Stimulated activated CD4-positive, alpha-beta T cell treated with anti-CD3 and anti-CD28 coated beads, Interleukin-2, amount 100 ng/mL, for 48 hours (primary cell): ENCODE measurements at regions not wholly inside any gene's neighbourhood (a gene's known extent, or its start where the extent isn't known, plus 50 kb on each side); places are given as distances from the start of the nearest gene placed in this dataset.
"Not testable (repeated sequence)": the region's sequence is repeated elsewhere in the genome, so short reads cannot be mapped to it uniquely, and the experiment has no call there.

Experiments
- DNase-seq, 2 donors: peaks; one replicate each; pipeline ENCODE4 v3.0.0-alpha.2; 2020

DNA sequence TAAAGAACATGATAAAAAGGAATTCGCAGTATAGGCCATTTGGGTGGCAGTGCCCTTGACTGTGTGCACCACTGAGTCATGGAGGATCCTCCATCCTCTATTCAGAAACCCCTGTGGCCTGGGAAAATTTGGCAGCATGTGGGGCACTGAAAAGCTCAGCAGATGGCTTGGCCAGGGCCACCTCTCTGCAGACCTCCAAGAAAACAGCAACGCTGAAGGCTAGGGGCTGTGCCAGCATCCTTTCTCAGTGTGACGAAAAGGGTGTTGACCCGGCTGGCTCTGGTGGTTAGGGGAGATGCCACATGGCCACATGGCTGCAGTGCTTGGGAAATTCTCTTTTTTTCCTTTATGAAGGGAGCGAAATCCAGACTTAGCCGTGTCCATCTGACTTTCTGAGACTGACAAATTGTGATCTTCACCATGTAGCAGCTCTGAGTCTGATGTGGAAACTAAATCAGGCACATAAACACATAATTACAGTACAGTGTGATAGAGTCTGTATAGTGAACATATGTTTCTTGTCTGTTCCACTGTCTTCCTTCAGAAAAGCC is 178.0 kb downstream of the KCTD12 start:
- no peak for DNase-seq

GRCh38 chr13:76707360-76707759 is 178.8 kb downstream of the KCTD12 start:
- no peak for DNase-seq

DNA sequence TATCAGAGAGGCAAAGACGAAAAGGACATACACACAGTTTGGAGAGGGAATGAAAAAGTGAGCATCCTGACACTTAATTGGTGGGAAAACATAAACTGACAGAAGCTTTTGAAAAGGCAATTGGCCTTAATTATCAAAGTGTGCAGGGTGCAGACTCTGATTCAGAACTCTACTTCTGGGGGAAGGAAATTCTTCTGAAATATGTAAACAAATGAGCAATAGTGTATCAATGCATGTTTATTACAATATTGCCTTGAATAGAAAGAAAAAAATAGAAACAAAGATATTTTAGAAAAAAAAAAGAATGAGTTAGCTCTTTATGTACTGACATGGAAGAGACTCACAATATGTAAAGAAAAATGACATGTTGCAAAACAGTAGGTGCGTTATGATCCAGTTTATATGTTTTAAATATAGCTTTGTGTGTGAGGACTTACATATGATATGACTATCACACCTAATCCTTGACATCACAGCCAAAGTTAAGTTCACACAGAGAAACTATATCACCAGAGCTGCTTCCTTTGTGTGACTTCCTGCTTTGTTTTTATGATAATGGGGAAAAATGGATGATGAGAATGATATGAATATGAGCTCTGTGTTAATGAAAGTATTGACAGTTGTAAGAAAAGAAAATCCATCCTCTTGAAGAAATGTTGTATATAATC is 182.4 kb downstream of the KCTD12 start:
- DNase-seq: no peak

DNA sequence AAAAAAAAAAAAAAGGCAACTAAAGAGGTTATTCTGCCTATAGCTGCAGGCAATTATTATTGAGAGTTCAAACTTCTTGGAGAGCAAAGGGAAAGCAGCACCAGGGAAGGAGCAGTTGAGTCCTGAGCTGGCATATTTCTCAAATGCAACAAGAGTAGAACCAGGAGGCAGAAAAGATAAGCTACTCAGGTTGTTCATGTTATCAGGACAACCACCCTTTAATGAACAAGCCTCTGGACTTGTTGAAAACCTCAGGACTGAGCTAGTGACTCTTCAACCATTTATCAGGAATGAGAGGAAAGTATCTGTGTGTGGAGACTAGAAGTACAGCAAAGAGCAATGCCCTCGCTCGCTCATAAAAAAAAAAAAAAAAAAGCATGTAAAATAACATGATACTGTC is 183.0 kb downstream of the KCTD12 start:
- DNase-seq: no peak

DNA sequence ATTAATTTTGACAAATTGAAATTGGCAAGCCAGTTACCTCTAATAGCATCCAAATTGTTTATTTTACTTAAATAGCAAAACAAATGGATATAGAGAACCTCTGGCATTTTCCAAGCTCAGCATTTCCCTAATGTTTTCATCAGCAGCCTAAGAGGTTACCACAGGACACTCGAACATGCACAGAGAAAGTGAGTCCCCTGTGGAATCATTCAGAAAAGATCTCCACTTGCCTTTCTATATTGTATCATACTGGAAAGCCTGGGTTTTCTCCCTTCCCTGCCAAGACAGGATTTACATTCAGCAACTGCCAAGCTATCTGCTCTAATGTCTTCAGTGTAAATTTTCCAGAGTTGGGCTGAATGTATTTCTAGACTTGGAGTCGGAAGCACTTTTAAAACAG is 188.9 kb downstream of the KCTD12 start:
- DNase-seq: no peak

DNA sequence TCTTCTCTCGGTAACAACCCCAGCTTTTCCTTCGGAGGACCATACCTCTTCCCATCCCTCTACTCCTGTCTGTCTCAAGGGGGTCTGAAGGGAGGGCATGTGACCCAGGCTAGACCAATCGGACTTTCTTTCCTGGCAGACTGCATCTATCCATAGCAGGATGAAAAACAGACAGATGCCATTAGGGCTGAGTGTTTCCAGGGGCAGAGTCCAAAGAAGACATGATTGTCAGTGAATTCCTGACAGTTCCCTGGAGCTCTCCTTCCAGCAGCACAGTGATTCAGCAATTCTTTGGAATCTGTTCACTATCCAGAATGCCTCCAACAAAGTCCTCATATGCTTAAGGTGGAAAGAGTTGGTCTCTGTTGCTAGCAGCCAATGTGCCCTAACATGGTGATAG is 189.8 kb downstream of the KCTD12 start:
- no peak for DNase-seq

DNA sequence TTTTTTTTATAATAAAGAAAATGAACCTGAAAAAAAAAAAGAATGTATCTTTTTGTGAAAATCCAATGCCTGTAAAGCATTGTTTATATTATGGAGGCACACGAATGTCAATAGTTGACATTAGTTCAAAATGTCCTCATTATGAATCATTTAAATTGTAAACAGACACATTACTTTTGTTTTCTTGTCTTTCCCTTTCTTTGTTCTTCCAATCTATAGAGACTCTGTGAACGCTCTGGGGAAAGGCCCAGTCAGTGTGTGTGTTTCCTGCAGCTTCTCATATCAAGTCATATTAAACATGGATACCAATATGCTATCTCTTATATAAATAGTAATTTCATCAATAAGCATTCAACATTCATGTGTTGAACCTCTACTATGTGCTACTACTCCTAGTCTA is 193.1 kb downstream of the KCTD12 start:
- DNase-seq: no peak

DNA sequence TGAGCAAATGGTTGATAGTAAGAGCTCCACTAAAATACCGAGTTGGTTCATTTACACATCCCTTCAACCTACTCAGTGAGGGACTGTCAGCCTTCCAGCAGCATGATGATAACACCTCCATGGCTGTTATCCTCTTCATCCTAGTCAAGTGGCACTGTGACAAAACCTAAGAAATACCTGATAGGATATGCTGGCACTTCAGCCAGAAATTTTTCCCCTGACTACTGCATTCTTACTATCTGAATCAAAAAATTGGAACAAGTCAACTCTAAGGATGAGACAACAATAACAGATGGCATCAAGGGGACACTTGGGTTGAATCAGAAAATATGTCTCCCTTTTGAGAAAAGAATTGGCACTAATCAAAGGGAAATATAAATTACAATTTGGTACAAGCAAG is 193.9 kb downstream of the KCTD12 start:
- no peak for DNase-seq

GRCh38 chr13:76690611-76691010 is 195.6 kb downstream of the KCTD12 start:
- no peak for DNase-seq

GRCh38 chr13:76687467-76687866 is 198.7 kb downstream of the KCTD12 start:
- no peak for DNase-seq

- no peak for DNase-seq
These were observed 200.3 kb downstream of the KCTD12 start for GRCh38 chr13:76685938-76686337.

- DNase-seq: no peak
These were observed 201.9 kb downstream of the KCTD12 start for GRCh38 chr13:76684336-76684735.

DNA sequence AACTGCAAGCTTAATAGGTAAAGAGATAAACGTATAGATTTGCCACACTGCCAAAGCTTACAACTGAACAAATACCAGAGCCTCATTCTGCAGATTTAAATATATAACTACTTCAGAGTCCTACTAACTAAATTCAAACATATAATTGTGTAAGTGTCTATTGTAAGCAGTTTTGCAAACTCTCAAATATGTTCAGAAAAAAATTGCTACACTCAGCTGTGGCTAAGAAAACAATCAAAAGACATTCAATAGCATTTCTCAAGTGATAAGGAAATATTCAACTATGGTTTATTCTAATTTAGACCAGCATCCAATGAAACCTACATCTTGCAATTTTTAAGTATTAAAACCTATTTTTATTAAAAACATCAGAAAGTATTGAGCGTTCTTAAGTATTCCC is 202.4 kb downstream of the KCTD12 start:
- DNase-seq: no peak

GRCh38 chr13:76683168-76683567 is 203.0 kb downstream of the KCTD12 start:
- no peak for DNase-seq

GRCh38 chr13:76680112-76680511 is 206.1 kb downstream of the KCTD12 start:
- no peak for DNase-seq

- no peak for DNase-seq
These were observed 209.2 kb downstream of the KCTD12 start for GRCh38 chr13:76677043-76677442.

DNA sequence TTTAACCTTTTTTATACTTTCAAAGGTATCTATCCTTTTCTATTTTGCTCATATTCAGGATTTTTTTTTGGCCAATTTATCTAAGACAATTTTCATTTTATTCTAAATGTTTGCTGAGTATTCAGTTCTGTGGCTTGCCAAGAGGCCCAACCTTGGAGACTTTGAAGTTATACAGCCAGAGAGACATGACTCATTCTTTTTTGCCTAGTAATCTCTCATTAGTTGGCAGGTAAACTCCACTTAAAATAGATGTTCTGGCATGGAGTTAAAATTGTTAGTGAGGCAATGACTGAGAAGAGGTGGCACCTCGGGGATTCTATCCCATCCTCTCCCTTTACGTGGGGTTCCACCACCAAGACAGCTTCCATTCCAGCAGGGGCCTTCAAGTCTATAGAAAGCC is 213.8 kb downstream of the KCTD12 start:
- DNase-seq: no peak

GRCh38 chr13:76668716-76669115 is 217.5 kb downstream of the KCTD12 start:
- DNase-seq: no peak

DNA sequence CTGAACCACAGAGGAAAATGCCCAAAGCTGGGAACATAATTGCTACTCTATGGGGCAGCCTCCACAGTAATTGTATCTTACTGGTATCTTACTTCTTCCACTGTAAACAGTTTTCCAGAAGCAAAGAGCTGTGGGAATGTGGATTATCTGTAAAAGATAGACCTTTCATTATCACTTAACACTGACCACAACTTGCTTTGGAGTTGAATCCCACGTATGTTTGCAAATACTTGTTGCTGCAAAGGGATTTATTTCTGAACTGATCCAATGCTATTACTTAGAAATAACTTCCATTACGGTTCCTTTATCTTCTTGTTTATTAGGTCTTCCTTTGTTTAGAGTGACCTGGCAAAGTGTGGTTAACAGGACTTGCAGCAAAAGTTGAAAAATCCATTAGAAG is 218.1 kb downstream of the KCTD12 start:
- DNase-seq: no peak

DNA sequence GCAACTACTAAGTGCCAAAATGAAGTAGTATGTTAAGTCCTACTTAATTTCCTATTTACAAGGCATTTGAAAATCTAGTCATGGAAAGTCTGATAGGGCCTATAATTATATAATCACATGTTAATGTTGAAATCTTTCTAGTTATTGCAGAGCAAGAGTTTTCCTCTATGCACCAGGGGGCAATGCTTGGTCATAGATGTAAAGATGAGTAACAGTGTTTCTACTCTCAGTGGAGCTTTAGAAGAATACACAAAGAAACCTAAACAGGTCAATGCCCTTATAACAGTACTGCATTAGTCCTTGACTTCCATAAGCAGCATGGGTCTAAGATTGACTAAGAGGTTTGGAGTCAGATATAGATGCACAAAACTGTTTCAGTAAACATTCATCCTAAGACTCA is 218.7 kb downstream of the KCTD12 start:
- no peak for DNase-seq

DNA sequence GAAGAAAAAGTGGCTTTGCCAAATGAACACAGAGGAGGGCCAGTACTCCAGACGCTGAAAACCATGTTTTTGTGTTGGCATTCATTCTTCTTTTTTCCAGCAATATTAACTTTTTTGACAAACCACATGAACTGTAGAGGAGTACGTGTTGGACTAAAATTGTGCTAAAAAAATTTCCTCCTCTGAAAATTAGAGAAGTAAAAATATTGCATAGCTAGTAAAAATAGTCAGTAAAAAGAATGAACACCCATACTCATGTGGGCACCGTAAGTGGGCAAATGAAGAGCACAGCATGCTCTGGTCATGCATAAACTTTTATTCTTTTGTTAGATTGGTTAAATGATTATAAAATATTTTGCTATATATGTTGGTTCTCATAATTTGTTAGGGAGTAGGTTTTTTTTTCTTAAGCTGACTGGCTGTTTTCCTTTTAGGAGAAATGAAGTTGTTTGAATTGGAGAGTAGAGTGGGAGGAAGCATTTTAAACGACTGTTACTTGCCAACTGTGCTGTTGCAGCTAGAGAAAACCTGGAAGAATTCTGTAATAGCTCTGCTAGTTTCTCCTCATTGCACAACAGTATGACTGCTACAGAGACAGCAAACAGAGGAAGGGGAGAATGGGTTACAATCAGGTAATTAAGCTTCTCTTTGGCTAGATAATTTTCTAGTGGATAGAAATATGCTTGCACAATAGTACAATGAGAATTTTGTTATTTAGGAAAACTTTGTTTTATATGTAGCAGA is 222.4 kb downstream of the KCTD12 start:
- no peak for DNase-seq

- not testable (repeated sequence) for DNase-seq
These were observed 227.1 kb downstream of the KCTD12 start for GRCh38 chr13:76659074-76659473.

GRCh38 chr13:76656500-76656899 is 229.7 kb downstream of the KCTD12 start:
- DNase-seq: no peak

DNA sequence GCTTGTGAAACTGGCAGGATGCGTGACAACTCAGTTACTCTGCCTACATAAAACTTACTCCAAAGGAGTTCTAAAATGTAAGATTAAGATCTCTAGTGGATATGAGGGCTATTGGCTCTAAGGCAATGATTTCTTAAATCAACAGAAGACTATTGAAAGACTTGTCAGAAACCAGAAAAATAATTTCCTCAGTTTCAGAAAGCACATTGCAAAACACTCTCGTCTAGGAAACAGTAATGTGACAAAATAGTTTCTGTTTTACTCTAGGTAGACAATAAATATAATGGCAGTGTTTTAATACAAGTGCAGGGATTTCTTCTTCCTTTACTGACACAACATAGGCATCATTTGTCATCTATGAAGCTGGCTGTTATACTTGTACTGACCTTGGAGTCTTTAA is 230.1 kb downstream of the KCTD12 start:
- DNase-seq: no peak

DNA sequence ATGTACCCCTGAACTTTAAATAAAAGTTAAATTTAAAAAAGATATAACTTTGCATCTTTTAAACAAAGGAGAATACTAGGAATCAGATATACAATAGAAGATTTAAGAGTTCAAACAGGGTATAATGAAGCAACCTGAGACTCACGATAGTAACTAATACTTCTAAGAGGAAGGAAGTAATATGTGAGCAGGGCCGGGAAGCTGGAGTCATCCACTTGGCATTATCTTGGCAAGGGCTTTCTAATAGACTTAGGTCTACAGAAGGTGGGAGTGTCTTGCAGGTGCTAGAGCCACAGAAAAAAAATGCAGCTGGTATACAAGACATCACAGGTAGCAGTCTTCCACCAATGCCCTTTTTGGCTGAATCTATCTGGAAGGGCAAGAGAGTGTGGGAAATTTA is 231.9 kb downstream of the KCTD12 start:
- no peak for DNase-seq
